HG02571 (cell line): ENCODE measurements at regions not wholly inside any gene's neighbourhood (a gene's known extent, or its start where the extent isn't known, plus 50 kb on each side); places are given as distances from the start of the nearest gene placed in this dataset.

Experiments
- ATAC-seq: cut with Tn5 transposase; IDR thresholded peaks from one replicate; pipeline ENCODE4 v1.9.1; 2021; ENCODE audit warnings: mild to moderate bottlenecking, moderate library complexity; ENCODE audit not compliant: unreplicated experiment

- ATAC-seq = no peak
Measured at GRCh38 chr18:51687845-51688585, 490.5 kb upstream of the MEX3C start.

- ATAC-seq = no peak
Measured at GRCh38 chr18:51692612-51693011, 495.1 kb upstream of the MEX3C start.

GRCh38 chr18:51711298-51711889 lies 513.9 kb upstream of the MEX3C start:
- ATAC-seq = peak; percentile 84

GRCh38 chr18:51712821-51713220 lies 515.3 kb upstream of the MEX3C start:
- no peak for ATAC-seq

- no peak for ATAC-seq
Measured at GRCh38 chr18:51716277-51716676, 518.8 kb upstream of the MEX3C start.

GRCh38 chr18:51721388-51721787 lies 523.9 kb upstream of the MEX3C start:
- ATAC-seq = no peak

GRCh38 chr18:51721996-51722395 lies 524.5 kb upstream of the MEX3C start:
- ATAC-seq = no peak

GRCh38 chr18:51724790-51725721 lies 527.6 kb upstream of the MEX3C start:
- ATAC-seq = no peak

- peak; percentile 44 for ATAC-seq
Measured at GRCh38 chr18:51726614-51727013, 529.1 kb upstream of the MEX3C start.

GRCh38 chr18:51727780-51728179 lies 530.3 kb upstream of the MEX3C start:
- peak; percentile 35 for ATAC-seq

- ATAC-seq = no peak
Measured at GRCh38 chr18:51731070-51731469, 533.6 kb upstream of the MEX3C start.

GRCh38 chr18:51734576-51734975 lies 537.1 kb upstream of the MEX3C start:
- no peak for ATAC-seq

- ATAC-seq = peak; percentile 87
Measured at GRCh38 chr18:51739044-51739666, 541.7 kb upstream of the MEX3C start.

GRCh38 chr18:51751901-51752300 lies 554.4 kb upstream of the MEX3C start:
- ATAC-seq = peak; percentile 60

- ATAC-seq = no peak
Measured at GRCh38 chr18:51753365-51754057, 556.0 kb upstream of the MEX3C start.

- ATAC-seq = no peak
Measured at GRCh38 chr18:51754566-51754965, 557.1 kb upstream of the MEX3C start.

GRCh38 chr18:51757255-51757924 lies 559.9 kb upstream of the MEX3C start:
- ATAC-seq = no peak

- no peak for ATAC-seq
Measured at GRCh38 chr18:51762373-51762772, 564.9 kb upstream of the MEX3C start.

- ATAC-seq = no peak
Measured at GRCh38 chr18:51765606-51766360, 568.3 kb upstream of the MEX3C start.
